Left ventricle myocardium inferior (tissue), 1 donor: ENCODE measurements at regions not wholly inside any gene's neighbourhood (a gene's known extent, or its start where the extent isn't known, plus 50 kb on each side); places are given as distances from the start of the nearest gene placed in this dataset.

Experiments used
- DNase-seq: peaks from one replicate; pipeline ENCODE4 v3.0.0-alpha.2; 2020
- H3K27ac ChIP-seq: fragments of 200-600 bp; replicated peaks from 2 replicates; pipeline ENCODE4 v1.8.0; 2021
- H3K27me3 ChIP-seq: fragments of 200-600 bp; 2 replicates; pipeline ENCODE4 v1.8.0; 2021; ENCODE audit warnings: low read depth
- H3K36me3 ChIP-seq: fragments of 200-600 bp; 2 replicates; pipeline ENCODE4 v1.8.0; 2021
- H3K4me1 ChIP-seq: fragments of 200-600 bp; 2 replicates; pipeline ENCODE4 v1.8.0; 2021
- H3K4me3 ChIP-seq: fragments of 200-600 bp; 2 replicates; pipeline ENCODE4 v1.8.0; 2021; ENCODE audit warnings: mild to moderate bottlenecking, moderate library complexity
- H3K9me3 ChIP-seq: fragments of 200-600 bp; replicated peaks from 2 replicates; pipeline ENCODE4 v1.8.0; 2021
- intact Hi-C: fragments of 100-400 bp; cut with micrococcal nuclease; formaldehyde crosslinking; loops from one replicate; pipeline ENCODE4 v1.11.0; 2022
- TF ChIP-seq, protein P1 (sequence below): fragments of 200-600 bp; IDR thresholded peaks from 2 replicates; pipeline ENCODE4 v1.8.0; 2021; ENCODE audit warnings: antibody characterized with exemption, mild to moderate bottlenecking, borderline replicate concordance
- donor health status: DM: no; HTN: yes; CAD: no; lungs with severe emphysema.

DNA sequence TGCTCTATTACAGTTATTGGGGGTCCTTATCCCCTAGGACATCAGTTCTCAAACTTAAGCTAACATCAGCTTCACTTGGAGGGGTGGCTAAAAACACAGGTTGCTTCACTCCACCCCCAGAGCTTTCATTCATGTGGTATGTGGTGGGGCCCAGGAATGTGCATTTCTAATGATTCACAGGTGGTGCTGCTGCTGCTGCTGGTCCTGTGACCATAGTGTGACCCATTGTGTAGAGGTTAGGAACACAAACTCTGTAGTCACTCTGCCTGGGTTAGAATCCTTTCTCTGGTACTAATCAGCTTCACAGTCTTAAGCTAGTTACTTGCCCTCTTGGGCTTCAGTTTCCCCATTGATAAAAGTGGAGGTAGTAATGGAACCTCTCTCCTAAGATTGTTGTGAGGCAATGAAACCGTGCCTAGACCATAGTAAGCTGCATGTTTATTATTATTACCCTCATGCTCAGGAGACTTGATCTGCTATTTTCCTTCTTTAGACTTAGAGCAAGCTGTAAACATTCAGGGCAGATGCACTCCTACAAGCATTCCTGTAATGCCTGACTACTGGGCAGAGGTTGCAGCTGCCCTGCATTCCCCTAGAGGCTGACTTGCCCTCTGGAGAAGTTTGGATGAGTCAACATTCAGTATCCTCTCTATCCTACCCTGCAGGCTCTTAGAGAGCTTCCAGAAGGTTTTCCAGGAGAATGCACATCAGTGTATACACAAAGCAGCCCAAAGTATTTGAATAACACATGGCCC is 94.1 kb upstream of the ACSL4 start:
- DNase-seq: no peak
- Histone ChIP-seq H3K27me3 (no peaks in the 10 kb centered on the region), H3K27ac (no peak overlapping the region), H3K4me1 (no peaks in the 10 kb centered on the region), H3K36me3 (no peaks in the 10 kb centered on the region), H3K9me3 (no peaks in the 10 kb centered on the region), H3K4me3 (no peak overlapping the region)
- TF ChIP-seq, protein P1, sequence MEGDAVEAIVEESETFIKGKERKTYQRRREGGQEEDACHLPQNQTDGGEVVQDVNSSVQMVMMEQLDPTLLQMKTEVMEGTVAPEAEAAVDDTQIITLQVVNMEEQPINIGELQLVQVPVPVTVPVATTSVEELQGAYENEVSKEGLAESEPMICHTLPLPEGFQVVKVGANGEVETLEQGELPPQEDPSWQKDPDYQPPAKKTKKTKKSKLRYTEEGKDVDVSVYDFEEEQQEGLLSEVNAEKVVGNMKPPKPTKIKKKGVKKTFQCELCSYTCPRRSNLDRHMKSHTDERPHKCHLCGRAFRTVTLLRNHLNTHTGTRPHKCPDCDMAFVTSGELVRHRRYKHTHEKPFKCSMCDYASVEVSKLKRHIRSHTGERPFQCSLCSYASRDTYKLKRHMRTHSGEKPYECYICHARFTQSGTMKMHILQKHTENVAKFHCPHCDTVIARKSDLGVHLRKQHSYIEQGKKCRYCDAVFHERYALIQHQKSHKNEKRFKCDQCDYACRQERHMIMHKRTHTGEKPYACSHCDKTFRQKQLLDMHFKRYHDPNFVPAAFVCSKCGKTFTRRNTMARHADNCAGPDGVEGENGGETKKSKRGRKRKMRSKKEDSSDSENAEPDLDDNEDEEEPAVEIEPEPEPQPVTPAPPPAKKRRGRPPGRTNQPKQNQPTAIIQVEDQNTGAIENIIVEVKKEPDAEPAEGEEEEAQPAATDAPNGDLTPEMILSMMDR: no peak
- intact Hi-C loops: no loop called here

DNA sequence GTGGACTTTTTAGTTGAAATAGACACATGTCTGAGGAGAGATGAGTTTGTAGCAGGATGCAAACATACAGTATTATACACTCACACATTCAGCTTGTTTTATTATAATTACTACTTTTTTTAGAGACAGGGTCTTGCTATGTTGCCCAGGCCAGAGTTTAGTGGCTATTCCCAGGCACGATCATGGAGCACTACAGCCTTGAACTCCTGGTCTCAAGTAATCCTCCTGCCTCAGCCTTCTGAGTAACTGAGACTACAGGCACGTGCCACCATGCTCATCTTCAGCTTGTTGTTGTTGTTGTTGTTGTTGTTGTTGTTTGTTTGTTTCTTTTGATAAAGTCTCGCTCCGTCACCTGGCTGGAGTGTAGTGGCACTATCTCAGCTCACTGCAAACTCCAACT is 94.7 kb upstream of the ACSL4 start:
- no peak overlapping the region for H3K4me3 ChIP-seq
- H3K36me3 ChIP-seq: no peaks in the 10 kb centered on the region
- TF ChIP-seq, protein P1: no peak
- no peak for DNase-seq
- no peaks in the 10 kb centered on the region for H3K9me3 ChIP-seq
- H3K27ac ChIP-seq: no peak overlapping the region
- H3K27me3 ChIP-seq: no peaks in the 10 kb centered on the region
- intact Hi-C loops: no loop called here
- no peaks in the 10 kb centered on the region for H3K4me1 ChIP-seq

DNA sequence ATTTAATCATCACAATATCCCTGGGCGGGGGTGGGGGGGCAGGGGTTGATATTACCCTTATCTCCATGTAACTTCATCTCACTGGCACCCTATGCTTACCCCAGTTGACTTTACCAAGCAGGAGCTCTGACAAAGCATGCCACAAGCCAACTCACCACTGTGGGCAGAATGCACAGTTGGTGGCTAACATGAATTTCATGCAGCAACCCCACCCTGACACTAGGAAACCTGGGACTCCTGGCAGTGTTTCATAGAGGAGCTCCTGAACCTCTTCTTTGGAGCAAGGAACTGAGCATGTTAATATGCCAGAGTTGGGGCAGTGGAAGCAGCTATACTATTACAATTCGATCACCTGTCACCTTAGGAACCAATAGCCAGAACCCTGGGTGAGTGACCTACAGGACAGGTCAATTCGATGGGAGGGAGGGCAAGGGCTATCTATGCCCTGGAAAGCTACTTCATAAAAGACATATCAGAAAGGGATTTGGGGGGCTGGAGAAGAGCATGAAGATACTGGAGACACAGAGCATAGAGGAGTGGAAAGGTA is 97.2 kb upstream of the ACSL4 start:
- Histone ChIP-seq H3K9me3 (no peaks in the 10 kb centered on the region), H3K36me3 (no peaks in the 10 kb centered on the region), H3K27me3 (no peaks in the 10 kb centered on the region), H3K27ac (no peak overlapping the region), H3K4me1 (no peaks in the 10 kb centered on the region), H3K4me3 (no peak overlapping the region)
- intact Hi-C loops: no loop called here
- no peak for DNase-seq
- TF ChIP-seq, protein P1: no peak

DNA sequence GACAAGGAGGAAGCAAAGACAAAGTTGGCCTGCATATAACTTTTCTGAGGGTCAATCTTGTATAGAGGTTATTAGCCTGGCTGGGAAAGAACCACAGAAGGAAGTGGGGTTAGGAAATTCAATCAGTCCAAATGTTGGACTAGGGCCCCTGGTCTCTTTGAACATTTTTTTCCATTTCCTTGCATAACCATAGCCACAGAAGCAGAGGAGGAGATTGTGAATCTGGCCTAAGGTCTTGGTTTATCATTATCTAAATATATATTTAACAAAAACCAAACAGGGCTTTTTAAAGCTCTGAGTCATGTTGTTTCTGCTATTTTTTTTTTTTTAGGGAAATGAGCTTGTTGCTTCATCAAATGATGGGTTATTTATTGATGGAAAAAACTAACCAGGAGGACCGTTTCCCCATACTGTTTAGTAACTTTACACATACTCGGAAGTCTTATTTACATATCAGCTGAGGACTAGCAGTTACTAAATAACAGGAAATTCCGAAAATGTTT is 97.7 kb upstream of the ACSL4 start:
- DNase-seq: no peak
- Histone ChIP-seq H3K27ac (no peak overlapping the region), H3K4me1 (no peaks in the 10 kb centered on the region), H3K4me3 (no peak overlapping the region), H3K27me3 (no peaks in the 10 kb centered on the region), H3K36me3 (no peaks in the 10 kb centered on the region), H3K9me3 (no peaks in the 10 kb centered on the region)
- intact Hi-C loops: no loop called here
- TF ChIP-seq, protein P1: no peak

DNA sequence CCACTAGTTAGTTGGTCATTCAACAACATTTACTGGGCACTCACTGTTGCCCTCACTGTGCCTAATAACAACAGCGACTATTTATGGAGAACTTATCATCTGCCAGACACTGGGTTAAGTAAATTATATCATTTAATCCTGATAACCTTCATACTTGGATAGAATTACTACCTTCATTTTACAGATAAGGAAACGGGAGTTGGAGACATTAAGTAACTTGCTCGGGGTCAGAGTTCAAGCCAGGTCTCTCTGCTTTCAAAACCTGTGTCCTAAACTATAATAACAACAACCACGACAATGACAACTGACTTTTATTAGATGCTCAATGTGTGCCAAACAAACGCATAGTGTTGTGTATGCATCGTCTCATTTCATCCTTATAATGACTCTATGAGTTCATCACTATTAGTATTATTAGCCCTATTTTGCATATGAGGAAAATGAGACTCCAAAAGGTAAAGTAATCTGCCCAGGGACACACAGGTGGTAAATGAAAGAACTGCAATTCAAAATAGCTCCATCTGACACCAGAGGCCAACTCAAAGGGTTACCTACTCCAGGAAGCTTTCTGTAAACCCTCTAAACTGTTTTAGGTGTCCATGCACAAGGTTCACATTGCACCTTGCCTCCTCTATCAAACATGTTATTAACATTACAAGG is 98.4 kb upstream of the ACSL4 start:
- Histone ChIP-seq H3K27ac (no peak overlapping the region), H3K36me3 (no peaks in the 10 kb centered on the region), H3K4me3 (no peak overlapping the region), H3K9me3 (no peaks in the 10 kb centered on the region), H3K27me3 (no peaks in the 10 kb centered on the region), H3K4me1 (no peaks in the 10 kb centered on the region)
- TF ChIP-seq, protein P1: no peak
- intact Hi-C loops: no loop called here
- DNase-seq: no peak
